WTC11 (cell line): ENCODE measurements at regions not wholly inside any gene's neighbourhood (a gene's known extent, or its start where the extent isn't known, plus 50 kb on each side); places are given as distances from the start of the nearest gene placed in this dataset.

Experiments used
- ATAC-seq: fragments of 200-7000 bp; cut with Tn5 transposase; 2 replicates; pipeline ENCODE4 v1.10.0; 2021; ENCODE audit warnings: mild to moderate bottlenecking, moderate library complexity
- CTCF ChIA-PET: fragments of 300-600 bp; sonication (Branson Sonifier 250); formaldehyde crosslinking; loops from one replicate; lab custom pipeline; 2021; ENCODE audit warnings: antibody characterized with exemption; lab: Charles Lee
- POLR2A ChIA-PET: fragments of 350-600 bp; sonication (Branson Sonifier 250); formaldehyde crosslinking; loops from one replicate; lab custom pipeline; 2021; ENCODE audit warnings: antibody characterized with exemption; lab: Charles Lee
- DNase-seq: peaks from one replicate; pipeline ENCODE4 v3.0.0; 2021; ENCODE audit warnings: low spot score
- H3K27ac Mint-ChIP-seq: 2 replicates; pipeline ENCODE4 v1.8.0; 2021; ENCODE audit warnings: mixed read lengths
- H3K27me3 Mint-ChIP-seq: 2 replicates; pipeline ENCODE4 v1.8.0; 2021; ENCODE audit warnings: low read depth, mild to moderate bottlenecking, moderate library complexity, mixed read lengths
- H3K36me3 Mint-ChIP-seq: 2 replicates; pipeline ENCODE4 v1.8.0; 2021; ENCODE audit warnings: mixed read lengths
- H3K4me1 Mint-ChIP-seq: 2 replicates; pipeline ENCODE4 v1.8.0; 2022; ENCODE audit warnings: mixed read lengths
- H3K4me3 Mint-ChIP-seq: 2 replicates; pipeline ENCODE4 v1.8.0; 2021; ENCODE audit warnings: mild to moderate bottlenecking, moderate library complexity, mixed read lengths
- H3K9me3 Mint-ChIP-seq: 2 replicates; pipeline ENCODE4 v1.8.0; 2021; ENCODE audit warnings: mixed read lengths
- ATF3 ChIP-seq: sonication (generic); formaldehyde crosslinking; conservative IDR thresholded peaks from 2 replicates; pipeline ENCODE4 v1.8.1; 2022; ENCODE audit warnings: mild to moderate bottlenecking, missing genetic modification reagents
- ELF4 ChIP-seq: sonication (generic); formaldehyde crosslinking; IDR thresholded peaks from 2 replicates; pipeline ENCODE4 v1.8.1; 2022; ENCODE audit warnings: low read depth, mild to moderate bottlenecking, moderate library complexity, missing genetic modification reagents
- EMX1 ChIP-seq: fragments of 250-450 bp; sonication (Bioruptor Pico); IDR thresholded peaks from 2 replicates; pipeline ENCODE4 v1.8.0; 2021; ENCODE audit warnings: mild to moderate bottlenecking
- FOXP4 ChIP-seq: sonication (generic); formaldehyde crosslinking; IDR thresholded peaks from 2 replicates; pipeline ENCODE4 v1.8.0; 2022; ENCODE audit warnings: mild to moderate bottlenecking, missing genetic modification reagents
- GTF2I ChIP-seq: fragments of 250-450 bp; sonication (Bioruptor Pico); conservative IDR thresholded peaks from 2 replicates; pipeline ENCODE4 v1.4.0; 2021; ENCODE audit warnings: mild to moderate bottlenecking
- MAX ChIP-seq: sonication (generic); formaldehyde crosslinking; IDR thresholded peaks from 2 replicates; pipeline ENCODE4 v1.8.0; 2022; ENCODE audit warnings: mild to moderate bottlenecking, missing genetic modification reagents
- MLX ChIP-seq: sonication (generic); formaldehyde crosslinking; IDR thresholded peaks from 2 replicates; pipeline ENCODE4 v1.8.1; 2023; ENCODE audit warnings: mild to moderate bottlenecking, missing genetic modification reagents, moderate library complexity
- NFE2L1 ChIP-seq: sonication (generic); formaldehyde crosslinking; IDR thresholded peaks from 2 replicates; pipeline ENCODE4 v1.8.1; 2023; ENCODE audit warnings: missing genetic modification reagents
- NR3C1 ChIP-seq: sonication (generic); formaldehyde crosslinking; conservative IDR thresholded peaks from 2 replicates; pipeline ENCODE4 v1.8.1; 2023; ENCODE audit warnings: low read depth, mild to moderate bottlenecking, missing genetic modification reagents
- STAT6 ChIP-seq: sonication (generic); formaldehyde crosslinking; conservative IDR thresholded peaks from 2 replicates; pipeline ENCODE4 v1.8.1; 2023; ENCODE audit warnings: mild to moderate bottlenecking, low read depth, missing genetic modification reagents, moderate library complexity
- TEAD1 ChIP-seq: sonication (generic); formaldehyde crosslinking; IDR thresholded peaks from 2 replicates; pipeline ENCODE4 v1.8.0; 2022; ENCODE audit warnings: mild to moderate bottlenecking, missing genetic modification reagents
- USF1 ChIP-seq: sonication (generic); formaldehyde crosslinking; IDR thresholded peaks from 2 replicates; pipeline ENCODE4 v1.8.0; 2022; ENCODE audit warnings: mild to moderate bottlenecking, missing genetic modification reagents
- ZMAT4 ChIP-seq: fragments of 250-450 bp; sonication (Bioruptor Pico); IDR thresholded peaks from 2 replicates; pipeline ENCODE4 v1.9.0; 2021; ENCODE audit warnings: mild to moderate bottlenecking
- ZNF512 ChIP-seq: sonication (generic); formaldehyde crosslinking; IDR thresholded peaks from 2 replicates; pipeline ENCODE4 v1.8.1; 2022; ENCODE audit warnings: missing genetic modification reagents, borderline replicate concordance
- ZNF532 ChIP-seq: fragments of 250-450 bp; sonication (Bioruptor Pico); IDR thresholded peaks from 2 replicates; pipeline ENCODE4 v1.9.0; 2021; ENCODE audit warnings: mild to moderate bottlenecking, borderline replicate concordance

GRCh38 chr11:29305456-29306232, 711.2 kb downstream of the KCNA4 start:
- peaks cover 4% of the 10 kb centered on the region for H3K4me1 Mint-ChIP-seq
- no peaks in the 10 kb centered on the region for H3K36me3 Mint-ChIP-seq
- TF ChIP-seq ELF4 (no peak), MLX (no peak), TEAD1 (CRISPR knock-in tag) (no peak), STAT6 (CRISPR knock-in tag) (no peak), GTF2I (CRISPR knock-in tag) (no peak), ATF3 (CRISPR knock-in tag) (no peak)
- TF ChIP-seq, all 79 proteins: peak for 0
- ChIA-PET POLR2A (no interaction called here), CTCF (no interaction called here)
- no peak overlapping the region for H3K27ac Mint-ChIP-seq
- DNase-seq: no peak
- no peaks in the 10 kb centered on the region; the same call in 1 of the 2 replicates for H3K27me3 Mint-ChIP-seq
- no peak for ATAC-seq
- no peaks in the 10 kb centered on the region for H3K9me3 Mint-ChIP-seq
- H3K4me3 Mint-ChIP-seq: no peak overlapping the region

GRCh38 chr11:29300420-29300819, 716.4 kb downstream of the KCNA4 start:
- ATAC-seq: no peak
- no peak for DNase-seq
- H3K27me3 Mint-ChIP-seq: no peaks in the 10 kb centered on the region
- peaks cover 8% of the 10 kb centered on the region for H3K4me1 Mint-ChIP-seq
- ChIA-PET CTCF (interaction anchor here (0.9 to 1.1 kb wide), 2 partner anchors 29 to 43 kb away, joined by 3 read pairs; no protein-coding TSS in a partner anchor), POLR2A (no interaction called here)
- H3K27ac Mint-ChIP-seq: no peak overlapping the region
- H3K36me3 Mint-ChIP-seq: no peaks in the 10 kb centered on the region
- no peak overlapping the region for H3K4me3 Mint-ChIP-seq
- TF ChIP-seq FOXP4 (CRISPR knock-in tag) (no peak), MAX (no peak), ZMAT4 (CRISPR knock-in tag) (no peak), ZNF512 (CRISPR knock-in tag) (no peak), ELF4 (no peak), USF1 (CRISPR knock-in tag) (no peak), NR3C1 (CRISPR knock-in tag) (no peak), EMX1 (no peak), NFE2L1 (CRISPR knock-in tag) (no peak), ZNF532 (CRISPR knock-in tag) (no peak)
- no peaks in the 10 kb centered on the region for H3K9me3 Mint-ChIP-seq
